IMR-90 (cell line): ENCODE measurements at regions not wholly inside any gene's neighbourhood (a gene's known extent, or its start where the extent isn't known, plus 50 kb on each side); places are given as distances from the start of the nearest gene placed in this dataset.

Experiments used
- ATAC-seq: fragments of 200-7000 bp; cut with Tn5 transposase; 2 replicates; pipeline ENCODE4 v1.9.1; 2020; ENCODE audit warnings: low read depth, mild to moderate bottlenecking, moderate library complexity
- BruUV-seq: library from RNA; stranded (reverse); fragments of 400-500 nt; replicated peaks from 2 replicates; lab custom pipeline; 2021; lab: Mats Ljungman, UMichigan
- CTCF ChIA-PET: fragments of 300-600 bp; formaldehyde crosslinking; extraction: SDS; loops from one replicate; lab custom pipeline; 2021; ENCODE audit warnings: antibody characterized with exemption; lab: Yijun Ruan, JAX
- POLR2A ChIA-PET: fragments of 300-600 bp; sonication (Branson Sonifier 250); formaldehyde crosslinking; loops from one replicate; lab custom pipeline; 2022; ENCODE audit warnings: antibody characterized with exemption; ENCODE audit not compliant: unreplicated experiment; lab: Charles Lee
- DNase-seq: peaks from one replicate; pipeline ENCODE4 v3.0.0; 2013
- H2AFZ ChIP-seq: replicated peaks from 2 replicates; pipeline ENCODE3; 2013; ENCODE audit warnings: low read length, mild to moderate bottlenecking; ENCODE audit not compliant: poor library complexity
- H2AK5ac ChIP-seq: 2 replicates; pipeline ENCODE4 v1.6.1; 2013; ENCODE audit warnings: low read depth, low read length, inconsistent platforms
- H2AK9ac ChIP-seq: replicated peaks from 2 replicates; pipeline ENCODE3; 2013; ENCODE audit warnings: mild to moderate bottlenecking, low read depth, low read length, moderate library complexity; ENCODE audit not compliant: poor library complexity
- H2BK120ac ChIP-seq: 2 replicates; pipeline ENCODE4 v1.6.1; 2013; ENCODE audit warnings: low read depth, low read length, inconsistent platforms
- H2BK15ac ChIP-seq: 3 replicates; pipeline ENCODE4 v1.6.1; 2013; ENCODE audit warnings: low read depth, low read length, inconsistent platforms
- H2BK20ac ChIP-seq: 2 replicates; pipeline ENCODE4 v1.6.1; 2013; ENCODE audit warnings: low read depth, mild to moderate bottlenecking, inconsistent platforms, low read length, moderate library complexity
- H2BK5ac ChIP-seq: 2 replicates; pipeline ENCODE4 v1.6.1; 2013; ENCODE audit warnings: mild to moderate bottlenecking, low read depth, low read length, inconsistent platforms; ENCODE audit not compliant: poor library complexity, severe bottlenecking
- H3K14ac ChIP-seq: replicated peaks from 2 replicates; pipeline ENCODE4 v1.6.1; 2013; ENCODE audit warnings: low read depth, low read length, inconsistent platforms
- H3K18ac ChIP-seq: 2 replicates; pipeline ENCODE4 v1.6.1; 2013; ENCODE audit warnings: low read depth, low read length, control low read depth
- H3K23ac ChIP-seq: 2 replicates; pipeline ENCODE4 v1.6.1; 2013; ENCODE audit warnings: low read depth, low read length, inconsistent platforms
- H3K27ac ChIP-seq: 2 replicates; pipeline ENCODE4 v1.5.1; 2013; ENCODE audit warnings: mild to moderate bottlenecking, control low read depth, low read length; ENCODE audit not compliant: insufficient read depth
- H3K27me3 ChIP-seq: 2 replicates; pipeline ENCODE4 v1.6.1; 2013; ENCODE audit warnings: low read length; ENCODE audit not compliant: control insufficient read depth, insufficient read depth
- H3K36me3 ChIP-seq: 2 replicates; pipeline ENCODE4 v1.6.1; 2013; ENCODE audit warnings: low read length, mixed read lengths; ENCODE audit not compliant: control insufficient read depth, insufficient read depth
- H3K4ac ChIP-seq: 2 replicates; pipeline ENCODE4 v1.6.1; 2013; ENCODE audit warnings: low read depth, low read length, inconsistent platforms
- H3K4me1 ChIP-seq: 2 replicates; pipeline ENCODE4 v1.6.1; 2013; ENCODE audit warnings: low read length, mixed read lengths; ENCODE audit not compliant: control insufficient read depth, insufficient read depth
- H3K4me2 ChIP-seq: 2 replicates; pipeline ENCODE4 v1.6.1; 2013; ENCODE audit warnings: low read depth, mild to moderate bottlenecking, control low read depth, low read length, moderate library complexity
- H3K4me3 ChIP-seq: 2 replicates; pipeline ENCODE4 v1.5.1; 2013; ENCODE audit warnings: low read depth, mild to moderate bottlenecking, control low read depth, low read length, moderate library complexity; ENCODE audit not compliant: insufficient read depth
- H3K56ac ChIP-seq: 2 replicates; pipeline ENCODE4 v1.6.1; 2013; ENCODE audit warnings: low read length, inconsistent platforms; ENCODE audit not compliant: insufficient read depth; ENCODE audit errors: extremely low read depth
- H3K79me1 ChIP-seq, 2 experiments: 2 replicates each; pipeline ENCODE4 v1.6.1; 2013; ENCODE audit warnings: low read length in 2 of 2, inconsistent platforms in 1 of 2, low read depth in 1 of 2
- H3K9ac ChIP-seq: 2 replicates; pipeline ENCODE4 v1.6.1; 2013; ENCODE audit warnings: low read depth, low read length, control low read depth
- H3K9me1 ChIP-seq: 2 replicates; pipeline ENCODE4 v1.6.1; 2013; ENCODE audit warnings: low read length, inconsistent platforms; ENCODE audit not compliant: insufficient read depth
- H3K9me3 ChIP-seq: 2 replicates; pipeline ENCODE4 v1.6.1; 2013; ENCODE audit warnings: low read length; ENCODE audit not compliant: control insufficient read depth, insufficient read depth
- H4K20me1 ChIP-seq: 2 replicates; pipeline ENCODE4 v1.6.1; 2013; ENCODE audit warnings: low read length, inconsistent platforms; ENCODE audit not compliant: insufficient read depth
- H4K5ac ChIP-seq: 2 replicates; pipeline ENCODE4 v1.6.1; 2013; ENCODE audit warnings: mild to moderate bottlenecking, low read depth, low read length, control low read depth
- H4K8ac ChIP-seq, 2 experiments: 2 replicates each; pipeline ENCODE4 v1.6.1; 2013; ENCODE audit warnings: low read depth in 2 of 2, low read length in 2 of 2, control low read depth in 1 of 2, inconsistent platforms in 1 of 2
- H4K91ac ChIP-seq: 2 replicates; pipeline ENCODE4 v1.6.1; 2013; ENCODE audit warnings: low read depth, low read length, inconsistent platforms; ENCODE audit not compliant: insufficient read depth
- MAZ ChIP-seq: IDR thresholded peaks from 2 replicates; pipeline ENCODE4 v1.6.1; 2012; ENCODE audit warnings: low read depth, mild to moderate bottlenecking, low read length, improper control_type of control experiment, moderate library complexity, borderline replicate concordance
- MXI1 ChIP-seq: IDR thresholded peaks from 2 replicates; pipeline ENCODE4 v1.6.1; 2012; ENCODE audit warnings: low read depth, mild to moderate bottlenecking, low read length, moderate library complexity, borderline replicate concordance
- RFX5 ChIP-seq: IDR thresholded peaks from 2 replicates; pipeline ENCODE4 v1.8.0; 2012; ENCODE audit warnings: low read depth, mild to moderate bottlenecking, low read length, moderate library complexity
- SMC3 ChIP-seq: fragments of 150-350 bp; IDR thresholded peaks from 2 replicates; pipeline ENCODE4 v1.6.1; 2016; ENCODE audit warnings: low read depth, mild to moderate bottlenecking, antibody characterized with exemption, low read length, moderate library complexity
- USF2 ChIP-seq: fragments of 150-350 bp; IDR thresholded peaks from 2 replicates; pipeline ENCODE4 v1.6.1; 2017; ENCODE audit warnings: mild to moderate bottlenecking, antibody characterized with exemption, low read length, low read depth
- WGBS, 2 experiments: methylation state at CpG; one replicate each; pipeline versions ENCODE4 v1.1.5 to v1.1.7; 2013; ENCODE audit warnings: missing lambda C conversion rate in 2 of 2; ENCODE audit not compliant: insufficient read length in 1 of 2; ENCODE audit errors: extremely low coverage in 2 of 2; 5-methylcytosine and 5-hydroxymethylcytosine counted together
- dilution Hi-C: fragments of 300-500 bp; cut with HindIII; formaldehyde crosslinking; loops from one replicate; pipeline ENCODE4 v1.14.3; 2018; ENCODE audit warnings: low sequenced_read_pairs; ENCODE audit not compliant: unreplicated experiment
- in situ Hi-C: fragments of 300-500 bp; cut with MboI; formaldehyde crosslinking; loops from 3 replicates; pipeline ENCODE4 v1.14.3; 2019; ENCODE audit warnings: low sequenced_read_pairs, inconsistent platforms, mixed read lengths
- intact Hi-C: fragments of 100-400 bp; cut with micrococcal nuclease; formaldehyde crosslinking; loops from 2 replicates; pipeline ENCODE4 v1.10.0; 2022

- Histone ChIP-seq H2AK9ac (no peak overlapping the region), H3K27ac (no peak overlapping the region), H3K23ac (no peak overlapping the region), H2BK20ac (no peak overlapping the region), H3K9ac (no peak overlapping the region), H2AK5ac (no peak overlapping the region), H3K4me1 (no peaks in the 10 kb centered on the region), H3K18ac (no peak overlapping the region), H2BK5ac (no peak overlapping the region), H3K4ac (no peak overlapping the region), H3K27me3 (peaks cover 30% of the 10 kb centered on the region), H3K56ac (no peak overlapping the region), H3K4me2 (no peak overlapping the region), H4K20me1 (no peaks in the 10 kb centered on the region), H3K9me1 (no peaks in the 10 kb centered on the region), H3K4me3 (no peak overlapping the region), H3K36me3 (no peaks in the 10 kb centered on the region), H3K14ac (no peak overlapping the region), H4K5ac (no peak overlapping the region), H3K79me1 (no peaks in the 10 kb centered on the region), H2AFZ (no peak overlapping the region), H2BK120ac (no peak overlapping the region), H3K9me3 (peaks cover 8% of the 10 kb centered on the region), H2BK15ac (no peak overlapping the region), H4K8ac (no peak overlapping the region), H4K91ac (no peak overlapping the region)
- ATAC-seq, result no peak
- DNase-seq, result no peak
- dilution Hi-C loops, result no loop called here
- ChIA-PET POLR2A (no interaction called here), CTCF (no interaction called here)
- TF ChIP-seq MAZ, result no peak
- no peak for TF ChIP-seq RFX5
- TF ChIP-seq USF2, result no peak
- TF ChIP-seq SMC3, result no peak
- TF ChIP-seq MXI1, result no peak
- in situ Hi-C loops, result no loop called here
- WGBS, 2 experiments, result no CpG with 5 or more reads among the region's 2 CpGs
- no TSS peak for BruUV-seq
- intact Hi-C loops, result loop anchor here (5.0 kb wide), 1 partner anchor 236 kb away; no protein-coding TSS in a partner anchor
Observed at GRCh38 chr18:48468151-48468550, 59.0 kb upstream of the ZBTB7C start.
